Endodermal cell (in vitro differentiated cells): ENCODE measurements at regions not wholly inside any gene's neighbourhood (a gene's known extent, or its start where the extent isn't known, plus 50 kb on each side); places are given as distances from the start of the nearest gene placed in this dataset.

Source experiments
- DNase-seq: peaks from one replicate; pipeline ENCODE4 v3.0.0-alpha.2; 2017
- H3K27ac ChIP-seq: 2 replicates; pipeline ENCODE4 v1.5.1; 2013; ENCODE audit warnings: mild to moderate bottlenecking, low read depth, low read length, moderate library complexity
- H3K27me3 ChIP-seq: 2 replicates; pipeline ENCODE4 v1.6.1; 2013; ENCODE audit warnings: mild to moderate bottlenecking, low read length, moderate library complexity; ENCODE audit not compliant: insufficient read depth, control insufficient read depth, poor library complexity, severe bottlenecking
- H3K36me3 ChIP-seq: 2 replicates; pipeline ENCODE4 v1.7.0; 2013; ENCODE audit warnings: mild to moderate bottlenecking, low read length, moderate library complexity; ENCODE audit not compliant: control insufficient read depth, insufficient read depth
- H3K4me1 ChIP-seq: one replicate; pipeline ENCODE4 v1.7.0; 2013; ENCODE audit warnings: low read length; ENCODE audit not compliant: control insufficient read depth, insufficient read depth
- H3K4me3 ChIP-seq: 2 replicates; pipeline ENCODE4 v1.5.1; 2013; ENCODE audit warnings: mild to moderate bottlenecking, low read length, moderate library complexity
- H3K9ac ChIP-seq: 2 replicates; pipeline ENCODE4 v1.6.1; 2013; ENCODE audit warnings: mild to moderate bottlenecking, low read length, moderate library complexity; ENCODE audit not compliant: poor library complexity, severe bottlenecking; ENCODE audit errors: extremely low read depth
- H3K9me3 ChIP-seq: 2 replicates; pipeline ENCODE4 v1.6.1; 2013; ENCODE audit warnings: mild to moderate bottlenecking, low read length, moderate library complexity; ENCODE audit not compliant: control insufficient read depth
- H3K27ac Mint-ChIP-seq: 2 replicates; pipeline ENCODE4 v1.8.0; 2020; ENCODE audit warnings: mixed read lengths
- H3K27me3 Mint-ChIP-seq: 2 replicates; pipeline ENCODE4 v1.8.0; 2021; ENCODE audit warnings: mild to moderate bottlenecking, mixed read lengths; ENCODE audit not compliant: insufficient read depth
- H3K36me3 Mint-ChIP-seq: 2 replicates; pipeline ENCODE4 v1.8.0; 2020; ENCODE audit warnings: low read depth, mixed read lengths
- H3K4me1 Mint-ChIP-seq: 2 replicates; pipeline ENCODE4 v1.8.0; 2020; ENCODE audit warnings: mixed read lengths
- H3K4me3 Mint-ChIP-seq: 2 replicates; pipeline ENCODE4 v1.8.0; 2020; ENCODE audit warnings: mild to moderate bottlenecking, moderate library complexity, mixed read lengths
- H3K9me3 Mint-ChIP-seq: 2 replicates; pipeline ENCODE4 v1.8.0; 2020; ENCODE audit warnings: mild to moderate bottlenecking, mixed read lengths
- CTCF ChIP-seq: fragments of 200-600 bp; sonication (generic); conservative IDR thresholded peaks from 2 replicates; pipeline ENCODE4 v1.5.0; 2021; ENCODE audit warnings: antibody characterized with exemption, mild to moderate bottlenecking
- WGBS, 2 experiments: methylation state at CpG; one replicate each; pipeline versions ENCODE4 v1.1.5 to v1.1.7; 2013; ENCODE audit warnings: missing lambda C conversion rate in 2 of 2, mixed read lengths in 1 of 2; ENCODE audit not compliant: insufficient coverage in 1 of 2, insufficient read length in 1 of 2; 5-methylcytosine and 5-hydroxymethylcytosine counted together

- no peak for DNase-seq
- no peaks in the 10 kb centered on the region for H3K27me3 ChIP-seq
- no peaks in the 10 kb centered on the region for H3K36me3 ChIP-seq
- no peak overlapping the region for H3K27ac ChIP-seq
- no peaks in the 10 kb centered on the region for H3K4me1 ChIP-seq
- 69 to 77% methylated on average over 1 to 2 of the region's 2 CpGs for WGBS, 2 experiments
- H3K9me3 Mint-ChIP-seq: no peaks in the 10 kb centered on the region
- H3K4me3 ChIP-seq: no peak overlapping the region
- no peak overlapping the region for H3K4me3 Mint-ChIP-seq
- H3K36me3 Mint-ChIP-seq: no peaks in the 10 kb centered on the region
- no peaks in the 10 kb centered on the region for H3K27me3 Mint-ChIP-seq
- no peak overlapping the region for H3K27ac Mint-ChIP-seq
- H3K4me1 Mint-ChIP-seq: no peaks in the 10 kb centered on the region
- H3K9me3 ChIP-seq: no peaks in the 10 kb centered on the region
- TF ChIP-seq CTCF: no peak
- no peak overlapping the region for H3K9ac ChIP-seq
Observed at GRCh38 chr18:67568166-67568565, 51.6 kb upstream of the DSEL start.
